Neural crest cell (in vitro differentiated cells): ENCODE measurements at regions not wholly inside any gene's neighbourhood (a gene's known extent, or its start where the extent isn't known, plus 50 kb on each side); places are given as distances from the start of the nearest gene placed in this dataset.

Source experiments
- DNase-seq: peaks from one replicate; pipeline ENCODE4 v3.0.0; 2021; ENCODE audit warnings: low read depth, mixed read lengths, low spot score
- H3K27ac Mint-ChIP-seq: one replicate; pipeline ENCODE4 v1.8.0; 2021; ENCODE audit warnings: mild to moderate bottlenecking, mixed read lengths; ENCODE audit not compliant: unreplicated experiment
- H3K27me3 Mint-ChIP-seq: 2 replicates; pipeline ENCODE4 v1.8.0; 2021; ENCODE audit warnings: low read depth, mild to moderate bottlenecking, mixed read lengths
- H3K36me3 Mint-ChIP-seq: 2 replicates; pipeline ENCODE4 v1.8.0; 2021; ENCODE audit warnings: low read depth, mild to moderate bottlenecking, mixed read lengths
- H3K4me1 Mint-ChIP-seq: 2 replicates; pipeline ENCODE4 v1.8.0; 2021; ENCODE audit warnings: mixed read lengths
- H3K4me3 Mint-ChIP-seq: one replicate; pipeline ENCODE4 v1.8.0; 2021; ENCODE audit warnings: mild to moderate bottlenecking, mixed read lengths
- H3K9me3 Mint-ChIP-seq: 2 replicates; pipeline ENCODE4 v1.8.0; 2021; ENCODE audit warnings: mixed read lengths
- TF ChIP-seq, protein P1 (sequence below): fragments of 200-600 bp; sonication (generic); conservative IDR thresholded peaks from 2 replicates; pipeline ENCODE4 v1.5.0; 2021; ENCODE audit warnings: antibody characterized with exemption, mild to moderate bottlenecking

DNA sequence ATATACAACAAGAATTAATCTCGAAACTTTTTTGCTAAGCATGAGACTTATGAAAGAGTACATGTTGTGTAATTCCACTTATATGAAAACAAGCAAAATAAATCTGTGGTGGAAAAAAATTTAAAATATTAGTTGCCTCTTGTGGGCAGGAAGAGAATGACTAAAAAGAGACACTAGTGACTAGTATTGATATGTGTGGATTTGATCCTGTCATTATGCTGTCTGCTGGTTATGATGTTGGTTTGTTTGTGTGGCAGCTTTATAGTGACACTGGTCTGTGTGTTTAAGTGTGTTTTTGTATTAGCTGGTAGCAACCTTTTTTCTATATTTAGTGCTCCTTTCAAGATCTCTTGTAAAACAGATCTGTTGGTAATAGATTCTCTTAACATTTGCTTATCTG, 267.8 kb upstream of the NRIP1 start:
- peaks cover 10% of the 10 kb centered on the region for H3K9me3 Mint-ChIP-seq
- TF ChIP-seq, protein P1, sequence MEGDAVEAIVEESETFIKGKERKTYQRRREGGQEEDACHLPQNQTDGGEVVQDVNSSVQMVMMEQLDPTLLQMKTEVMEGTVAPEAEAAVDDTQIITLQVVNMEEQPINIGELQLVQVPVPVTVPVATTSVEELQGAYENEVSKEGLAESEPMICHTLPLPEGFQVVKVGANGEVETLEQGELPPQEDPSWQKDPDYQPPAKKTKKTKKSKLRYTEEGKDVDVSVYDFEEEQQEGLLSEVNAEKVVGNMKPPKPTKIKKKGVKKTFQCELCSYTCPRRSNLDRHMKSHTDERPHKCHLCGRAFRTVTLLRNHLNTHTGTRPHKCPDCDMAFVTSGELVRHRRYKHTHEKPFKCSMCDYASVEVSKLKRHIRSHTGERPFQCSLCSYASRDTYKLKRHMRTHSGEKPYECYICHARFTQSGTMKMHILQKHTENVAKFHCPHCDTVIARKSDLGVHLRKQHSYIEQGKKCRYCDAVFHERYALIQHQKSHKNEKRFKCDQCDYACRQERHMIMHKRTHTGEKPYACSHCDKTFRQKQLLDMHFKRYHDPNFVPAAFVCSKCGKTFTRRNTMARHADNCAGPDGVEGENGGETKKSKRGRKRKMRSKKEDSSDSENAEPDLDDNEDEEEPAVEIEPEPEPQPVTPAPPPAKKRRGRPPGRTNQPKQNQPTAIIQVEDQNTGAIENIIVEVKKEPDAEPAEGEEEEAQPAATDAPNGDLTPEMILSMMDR = no peak
- no peak overlapping the region for H3K4me3 Mint-ChIP-seq
- H3K27me3 Mint-ChIP-seq = no peaks in the 10 kb centered on the region
- H3K36me3 Mint-ChIP-seq = peaks cover 2% of the 10 kb centered on the region
- DNase-seq = no peak
- no peak overlapping the region for H3K27ac Mint-ChIP-seq
- no peaks in the 10 kb centered on the region for H3K4me1 Mint-ChIP-seq

DNA sequence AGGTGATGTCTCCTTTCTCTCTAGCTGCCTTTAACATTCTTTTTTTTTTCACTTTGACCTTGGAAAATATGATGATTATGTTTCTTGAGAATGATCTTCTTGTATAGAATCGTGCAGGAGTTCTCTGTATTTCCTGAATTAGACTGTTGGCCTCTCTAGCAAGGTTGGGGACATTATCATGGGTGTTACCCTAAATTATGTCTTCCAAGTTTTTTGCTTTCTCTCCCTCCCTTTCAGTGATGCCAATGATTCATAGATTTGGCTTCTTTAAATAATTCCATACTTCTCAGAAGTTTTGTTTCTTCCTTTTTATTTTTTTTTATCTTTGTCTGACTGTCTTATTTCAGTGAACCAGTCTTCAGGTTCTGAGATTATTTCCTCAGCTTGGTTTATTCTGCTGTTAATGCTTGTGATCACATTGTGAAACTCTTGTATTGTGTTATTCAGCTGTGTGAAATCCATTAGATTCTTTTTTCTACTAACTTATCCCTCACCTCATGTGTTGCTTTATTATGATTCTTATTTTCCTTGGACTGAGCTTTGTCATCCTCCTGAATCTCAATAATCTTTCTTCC, 268.4 kb upstream of the NRIP1 start:
- Mint-ChIP-seq H3K27ac (peak overlapping the region; percentile 21), H3K4me3 (no peak overlapping the region), H3K27me3 (no peaks in the 10 kb centered on the region), H3K4me1 (no peaks in the 10 kb centered on the region), H3K36me3 (peaks cover 2% of the 10 kb centered on the region), H3K9me3 (peaks cover 12% of the 10 kb centered on the region)
- TF ChIP-seq, protein P1 = no peak
- DNase-seq = no peak

DNA sequence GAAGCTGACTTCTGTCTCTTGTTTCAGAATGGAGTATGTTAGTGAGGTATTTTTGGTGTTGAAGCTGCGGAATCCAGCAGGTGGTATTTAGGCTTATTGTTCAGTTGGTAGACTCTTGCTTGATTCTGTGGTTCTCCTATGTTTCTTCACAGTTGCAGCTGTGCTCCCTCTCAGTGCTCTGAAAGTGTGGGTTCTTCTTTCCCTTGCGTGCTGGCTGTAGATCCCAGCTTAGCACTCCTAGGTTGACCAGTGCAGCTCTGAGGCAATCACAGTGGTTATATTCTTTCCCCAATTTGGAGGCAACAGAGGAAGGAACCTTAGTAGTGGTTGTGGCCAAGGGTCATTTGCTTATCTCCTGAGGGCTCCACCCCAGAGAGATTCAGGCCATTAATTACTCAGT, 269.2 kb upstream of the NRIP1 start:
- H3K36me3 Mint-ChIP-seq = peaks cover 2% of the 10 kb centered on the region
- no peaks in the 10 kb centered on the region for H3K27me3 Mint-ChIP-seq
- H3K27ac Mint-ChIP-seq = peak overlapping the region; percentile 73
- no peak for DNase-seq
- H3K4me1 Mint-ChIP-seq = no peaks in the 10 kb centered on the region
- H3K4me3 Mint-ChIP-seq = no peak overlapping the region
- peaks cover 14% of the 10 kb centered on the region for H3K9me3 Mint-ChIP-seq
- TF ChIP-seq, protein P1 = no peak

DNA sequence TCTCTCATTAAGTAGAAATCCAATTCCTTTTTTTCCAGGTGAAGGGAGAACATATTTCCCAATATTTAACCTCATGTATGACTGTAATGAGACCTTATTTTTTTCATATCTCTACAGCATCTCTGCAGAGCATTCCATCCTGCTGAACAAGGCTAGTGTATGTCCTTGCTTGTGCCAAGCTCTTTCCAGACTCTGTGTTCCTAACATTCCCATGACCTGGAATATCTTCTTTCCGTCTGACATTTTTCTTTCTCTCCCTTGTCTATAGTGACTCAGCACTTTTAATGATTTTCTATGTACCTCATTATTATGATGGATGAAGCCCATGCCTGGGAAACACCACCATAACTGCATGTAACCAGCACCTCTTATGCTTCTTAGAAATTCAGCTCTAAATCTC, 278.3 kb upstream of the NRIP1 start:
- H3K27ac Mint-ChIP-seq = no peak overlapping the region
- TF ChIP-seq, protein P1 = no peak

DNA sequence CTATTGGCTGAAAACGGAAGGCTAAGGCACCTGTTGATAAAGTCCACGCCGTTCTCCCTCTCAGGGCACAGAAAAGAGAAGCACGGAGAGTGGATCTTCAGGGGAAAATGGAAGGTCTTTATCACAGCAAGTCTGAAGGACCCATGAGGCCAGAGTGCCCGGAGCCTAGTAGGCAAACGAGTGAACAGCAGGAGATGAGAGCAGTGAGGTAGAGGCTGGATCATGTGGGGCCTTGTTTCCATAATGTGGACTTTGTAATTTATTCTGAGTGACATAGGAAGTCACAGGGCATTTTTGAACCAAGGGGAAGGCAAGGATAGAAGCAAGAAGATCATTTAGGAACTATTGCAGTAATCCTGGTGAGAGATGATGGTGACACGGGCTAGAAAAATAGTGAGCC, 287.2 kb upstream of the NRIP1 start:
- H3K4me3 Mint-ChIP-seq = no peak overlapping the region
- peaks cover 6% of the 10 kb centered on the region for H3K36me3 Mint-ChIP-seq
- peak overlapping the region; percentile 28 for H3K27ac Mint-ChIP-seq
- no peaks in the 10 kb centered on the region for H3K27me3 Mint-ChIP-seq
- TF ChIP-seq, protein P1 = no peak
- peaks cover 7% of the 10 kb centered on the region for H3K9me3 Mint-ChIP-seq
- no peak for DNase-seq
- peaks cover 12% of the 10 kb centered on the region for H3K4me1 Mint-ChIP-seq

More for the DNA sequence above, 278.3 kb upstream of the NRIP1 start:
- no peak for DNase-seq
- Mint-ChIP-seq H3K36me3 (peaks cover 3% of the 10 kb centered on the region), H3K9me3 (peaks cover 9% of the 10 kb centered on the region), H3K27me3 (no peaks in the 10 kb centered on the region), H3K4me3 (no peak overlapping the region), H3K4me1 (peaks cover 14% of the 10 kb centered on the region)
